ENCODE measurements at regions not wholly inside any gene's neighbourhood (a gene's known extent, or its start where the extent isn't known, plus 50 kb on each side); places are given as distances from the start of the nearest gene placed in this dataset.
A peak's percentile ranks its signal among the peaks of the same experiment; 100 is the strongest.

GRCh38 chr1:80607064-80607463, 1193.7 kb upstream of the ADGRL2 start:
- DNase-seq (ENCODE audit: low spot score) = no peak
- H3K27me3 ChIP-seq = no peaks in the 10 kb centered on the region
- no peak overlapping the region for H3K27ac ChIP-seq
- H3K4me3 ChIP-seq = no peak overlapping the region
- H3K4me1 ChIP-seq = no peaks in the 10 kb centered on the region
- H3K36me3 ChIP-seq = no peaks in the 10 kb centered on the region
- H3K9me3 ChIP-seq = no peaks in the 10 kb centered on the region
- TF ChIP-seq, protein P1, sequence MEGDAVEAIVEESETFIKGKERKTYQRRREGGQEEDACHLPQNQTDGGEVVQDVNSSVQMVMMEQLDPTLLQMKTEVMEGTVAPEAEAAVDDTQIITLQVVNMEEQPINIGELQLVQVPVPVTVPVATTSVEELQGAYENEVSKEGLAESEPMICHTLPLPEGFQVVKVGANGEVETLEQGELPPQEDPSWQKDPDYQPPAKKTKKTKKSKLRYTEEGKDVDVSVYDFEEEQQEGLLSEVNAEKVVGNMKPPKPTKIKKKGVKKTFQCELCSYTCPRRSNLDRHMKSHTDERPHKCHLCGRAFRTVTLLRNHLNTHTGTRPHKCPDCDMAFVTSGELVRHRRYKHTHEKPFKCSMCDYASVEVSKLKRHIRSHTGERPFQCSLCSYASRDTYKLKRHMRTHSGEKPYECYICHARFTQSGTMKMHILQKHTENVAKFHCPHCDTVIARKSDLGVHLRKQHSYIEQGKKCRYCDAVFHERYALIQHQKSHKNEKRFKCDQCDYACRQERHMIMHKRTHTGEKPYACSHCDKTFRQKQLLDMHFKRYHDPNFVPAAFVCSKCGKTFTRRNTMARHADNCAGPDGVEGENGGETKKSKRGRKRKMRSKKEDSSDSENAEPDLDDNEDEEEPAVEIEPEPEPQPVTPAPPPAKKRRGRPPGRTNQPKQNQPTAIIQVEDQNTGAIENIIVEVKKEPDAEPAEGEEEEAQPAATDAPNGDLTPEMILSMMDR (IDR thresholded peaks at IDR 0.05) = no peak

- TF ChIP-seq, protein P1 (IDR thresholded peaks at IDR 0.05) = no peak
- Histone ChIP-seq H3K27me3 (no peaks in the 10 kb centered on the region), H3K9me3 (peaks cover 0 to 44% of the 10 kb centered on the region in 2 donors), H3K36me3 (no peaks in the 10 kb centered on the region), H3K4me1 (no peaks in the 10 kb centered on the region), H3K27ac (no peak overlapping the region), H3K4me3 (no peak overlapping the region)
- DNase-seq (ENCODE audit: low spot score) = no peak
Observed at GRCh38 chr1:80594013-80594412, 1206.7 kb upstream of the ADGRL2 start.

GRCh38 chr1:80593197-80593596, 1207.5 kb upstream of the ADGRL2 start:
- no peak overlapping the region for H3K27ac ChIP-seq
- DNase-seq (ENCODE audit: low spot score) = no peak
- H3K4me3 ChIP-seq = no peak overlapping the region
- TF ChIP-seq, protein P1 (IDR thresholded peaks at IDR 0.05) = no peak
- H3K27me3 ChIP-seq = no peaks in the 10 kb centered on the region
- H3K36me3 ChIP-seq = no peaks in the 10 kb centered on the region
- peaks cover 0 to 39% of the 10 kb centered on the region in 2 donors for H3K9me3 ChIP-seq
- H3K4me1 ChIP-seq = no peaks in the 10 kb centered on the region

- no peaks in the 10 kb centered on the region for H3K36me3 ChIP-seq
- TF ChIP-seq, protein P1 (IDR thresholded peaks at IDR 0.05) = no peak
- peak overlapping the region; percentile 29 to 87 for H3K27ac ChIP-seq
- no peak for DNase-seq (ENCODE audit: low spot score)
- no peak overlapping the region for H3K4me3 ChIP-seq
- no peaks in the 10 kb centered on the region for H3K27me3 ChIP-seq
- H3K9me3 ChIP-seq = peaks cover 0 to 18% of the 10 kb centered on the region in 2 donors
- H3K4me1 ChIP-seq = no peaks in the 10 kb centered on the region
Observed at GRCh38 chr1:80582980-80583379, 1217.8 kb upstream of the ADGRL2 start.

DNA sequence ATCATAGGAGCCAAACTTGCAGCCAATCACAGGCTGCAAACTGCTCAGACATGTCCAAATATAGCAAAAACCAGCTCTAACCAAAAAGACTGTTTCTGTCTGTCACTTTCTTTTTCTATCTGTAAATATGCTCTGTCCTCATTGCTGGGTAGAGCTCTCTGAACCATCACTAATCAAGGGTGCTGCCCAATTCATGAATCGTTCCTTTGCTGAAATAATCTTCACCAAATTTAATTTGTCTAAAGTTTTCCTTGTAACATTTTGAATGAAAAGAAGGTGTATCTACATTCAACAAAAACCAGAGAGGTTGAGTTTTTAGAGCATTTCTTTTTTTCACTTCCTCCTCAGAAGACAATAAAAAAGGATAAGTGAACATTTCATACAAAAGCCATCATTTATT, 1221.7 kb upstream of the ADGRL2 start:
- H3K27me3 ChIP-seq = no peaks in the 10 kb centered on the region
- no peak for DNase-seq (ENCODE audit: low spot score)
- H3K9me3 ChIP-seq = peaks cover 0 to 15% of the 10 kb centered on the region in 2 donors
- TF ChIP-seq, protein P1 (IDR thresholded peaks at IDR 0.05) = no peak
- H3K27ac ChIP-seq = no peak overlapping the region
- no peaks in the 10 kb centered on the region for H3K4me1 ChIP-seq
- H3K4me3 ChIP-seq = no peak overlapping the region
- no peaks in the 10 kb centered on the region for H3K36me3 ChIP-seq

- Histone ChIP-seq H3K9me3 (no peaks in the 10 kb centered on the region), H3K27ac (no peak overlapping the region), H3K27me3 (no peaks in the 10 kb centered on the region), H3K36me3 (no peaks in the 10 kb centered on the region), H3K4me1 (no peaks in the 10 kb centered on the region), H3K4me3 (no peak overlapping the region)
- TF ChIP-seq, protein P1 (IDR thresholded peaks at IDR 0.05) = no peak
- DNase-seq (ENCODE audit: low spot score) = no peak
Observed at GRCh38 chr1:80566867-80567266, 1233.9 kb upstream of the ADGRL2 start.

Data from right atrium auricular region (tissue), 2 donors.